Breast epithelium (tissue), 4 donors: ENCODE measurements at regions not wholly inside any gene's neighbourhood (a gene's known extent, or its start where the extent isn't known, plus 50 kb on each side); places are given as distances from the start of the nearest gene placed in this dataset.
A peak's percentile ranks its signal among the peaks of the same experiment; 100 is the strongest.

Experiments used
- DNase-seq, 2 donors: peaks; one replicate each; pipeline ENCODE4 v3.0.0-alpha.2; 2019; ENCODE audit warnings: low spot score in 2 of 2
- H3K27ac ChIP-seq, 2 donors: fragments of 200-600 bp; sonication (generic) in 1 of 2; one replicate each; pipeline ENCODE4 v1.5.1; 2016 to 2019; ENCODE audit warnings: mild to moderate bottlenecking in 1 of 2
- H3K27me3 ChIP-seq, 2 donors: fragments of 200-600 bp; sonication (generic) in 1 of 2; one replicate each; pipeline versions ENCODE4 v1.5.1 to v1.6.0; 2017 to 2019; ENCODE audit warnings: control low read depth in 1 of 2, mild to moderate bottlenecking in 1 of 2
- H3K36me3 ChIP-seq: fragments of 200-600 bp; one replicate; pipeline ENCODE4 v1.5.1; 2019
- H3K4me1 ChIP-seq, 2 donors: fragments of 200-600 bp; sonication (generic); one replicate each; pipeline ENCODE4 v1.5.1; 2016 to 2019; ENCODE audit warnings: control low read depth in 1 of 2
- H3K4me3 ChIP-seq, 3 donors: fragments of 200-600 bp; sonication (generic); 1 replicate in 2 of 3; 2 replicates in 1 of 3; pipeline ENCODE4 v1.5.1; 2016 to 2019; ENCODE audit warnings: mild to moderate bottlenecking in 3 of 3, moderate library complexity in 2 of 3
- H3K9me3 ChIP-seq, 2 donors: fragments of 200-600 bp; sonication (generic) in 1 of 2; one replicate each; pipeline ENCODE4 v1.5.1; 2016 to 2019; ENCODE audit warnings: control low read depth in 1 of 2
- CTCF ChIP-seq, 3 donors: fragments of 450-650 bp; IDR thresholded peaks; one replicate each; pipeline ENCODE4 v1.5.1; 2016 to 2017; ENCODE audit warnings: antibody characterized with exemption in 3 of 3, mild to moderate bottlenecking in 3 of 3, moderate library complexity in 3 of 3
- POLR2A ChIP-seq: fragments of 450-650 bp; IDR thresholded peaks from one replicate; pipeline ENCODE4 v1.6.1; 2016; ENCODE audit warnings: antibody characterized with exemption, mild to moderate bottlenecking, moderate library complexity
- POLR2AphosphoS5 ChIP-seq, 3 donors: sonication (generic); formaldehyde crosslinking; IDR thresholded peaks; one replicate each; pipeline ENCODE4 v1.6.1; 2017; ENCODE audit warnings: antibody characterized with exemption in 3 of 3
- intact Hi-C: fragments of 100-400 bp; cut with DNase I; formaldehyde crosslinking; loops from one replicate; pipeline ENCODE4 v1.15.1; 2023; ENCODE audit warnings: low total_unique reads

DNA sequence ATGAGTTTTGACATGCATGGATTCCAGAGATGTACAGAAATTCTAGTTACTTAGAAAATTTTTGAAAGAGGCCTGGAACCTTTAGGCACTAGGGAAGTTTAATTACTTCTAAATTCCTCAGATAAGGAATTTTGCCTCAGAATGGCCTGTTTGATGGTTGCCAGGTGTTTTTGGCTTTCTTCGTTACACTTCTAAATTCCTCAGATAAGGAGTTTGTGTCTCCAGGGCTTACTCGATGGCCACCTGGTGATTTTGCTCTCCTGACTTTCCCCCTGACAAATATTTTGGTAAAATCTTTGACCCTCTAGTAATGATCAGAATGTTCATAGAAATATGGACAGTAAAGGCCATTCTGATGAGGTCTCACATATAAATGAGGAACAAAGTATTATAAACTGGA is 64.3 kb downstream of the BEX3 start:
- Histone ChIP-seq H3K4me1 (no peaks in the 10 kb centered on the region), H3K36me3 (no peaks in the 10 kb centered on the region), H3K27me3 (peaks cover 0 to 36% of the 10 kb centered on the region in 2 donors), H3K4me3 (no peak overlapping the region), H3K27ac (no peak overlapping the region), H3K9me3 (no peaks in the 10 kb centered on the region)
- no peak for DNase-seq
- intact Hi-C loops: no loop called here
- no peak for TF ChIP-seq CTCF (IDR thresholded peaks at IDR 0.05)
- TF ChIP-seq POLR2A: no peak
- no peak for TF ChIP-seq POLR2AphosphoS5 (IDR thresholded peaks at IDR 0.05)

GRCh38 chrX:103441878-103442535 is 65.7 kb downstream of the BEX3 start:
- no peaks in the 10 kb centered on the region for H3K4me1 ChIP-seq
- no peaks in the 10 kb centered on the region for H3K9me3 ChIP-seq
- intact Hi-C loops: no loop called here
- peak in 1 of 2 donors; percentile 21 for DNase-seq
- TF ChIP-seq CTCF (IDR thresholded peaks at IDR 0.05) (no peak), POLR2A (no peak), POLR2AphosphoS5 (IDR thresholded peaks at IDR 0.05) (no peak)
- H3K27me3 ChIP-seq: peaks cover 0 to 33% of the 10 kb centered on the region in 2 donors
- peak overlapping the region; percentile 54 to 72 for H3K27ac ChIP-seq
- no peak overlapping the region for H3K4me3 ChIP-seq
- H3K36me3 ChIP-seq: no peaks in the 10 kb centered on the region

DNA sequence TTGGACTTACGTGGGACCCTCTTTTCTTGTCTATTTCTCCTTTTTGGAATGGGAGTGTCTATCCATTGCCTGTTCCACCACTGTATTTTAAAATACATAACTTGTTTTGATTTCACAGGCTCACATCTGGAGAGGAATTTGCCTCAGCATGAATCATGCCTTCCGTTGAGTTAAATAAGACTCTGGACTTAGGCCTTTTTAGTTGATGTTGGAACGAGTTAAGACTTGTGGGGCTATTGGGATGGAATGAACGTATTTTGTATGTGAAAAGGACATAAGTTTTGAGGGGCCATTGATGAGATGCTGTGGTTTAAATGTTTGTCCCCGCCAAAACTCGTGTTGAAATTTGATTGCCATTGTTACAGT is 66.2 kb downstream of the BEX3 start:
- no peak for DNase-seq
- intact Hi-C loops: no loop called here
- Histone ChIP-seq H3K27me3 (peaks cover 0 to 28% of the 10 kb centered on the region in 2 donors), H3K4me3 (no peak overlapping the region), H3K27ac (peak overlapping the region; percentile 54 to 72), H3K4me1 (no peaks in the 10 kb centered on the region), H3K36me3 (no peaks in the 10 kb centered on the region), H3K9me3 (no peaks in the 10 kb centered on the region)
- TF ChIP-seq CTCF (IDR thresholded peaks at IDR 0.05): no peak
- TF ChIP-seq POLR2A: no peak
- TF ChIP-seq POLR2AphosphoS5 (IDR thresholded peaks at IDR 0.05): no peak

DNA sequence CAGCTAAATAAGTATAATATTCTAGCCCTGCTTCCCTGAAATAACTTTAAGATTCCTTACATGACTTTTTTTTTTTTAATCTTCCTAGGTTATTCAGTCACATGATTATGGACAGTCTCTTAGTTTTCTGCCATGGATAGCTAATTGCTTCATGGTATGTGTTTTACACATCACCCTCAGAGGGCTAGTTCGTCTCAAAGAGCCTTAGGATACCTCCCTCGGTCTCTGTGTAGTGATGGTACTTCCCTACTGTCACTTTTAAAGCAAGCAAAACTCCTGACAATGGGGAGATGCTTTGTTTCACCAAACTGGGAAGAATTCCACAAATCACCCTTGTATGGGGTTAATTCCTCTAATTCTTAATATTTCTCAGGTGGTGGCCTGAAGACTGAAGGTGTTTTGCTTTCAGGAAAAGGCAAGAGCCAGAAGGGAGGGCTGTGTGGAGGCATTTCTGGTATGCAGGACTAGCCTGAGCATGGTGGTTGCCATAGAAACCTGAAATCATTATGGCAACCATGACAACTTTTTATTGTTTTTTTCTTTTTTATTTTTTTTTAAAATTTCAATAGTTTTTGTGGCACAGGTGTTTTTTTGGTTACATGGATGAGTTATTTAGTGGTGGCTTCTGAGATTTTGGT is 70.4 kb downstream of the BEX3 start:
- Histone ChIP-seq H3K36me3 (no peaks in the 10 kb centered on the region), H3K4me1 (no peaks in the 10 kb centered on the region), H3K27ac (no peak overlapping the region), H3K9me3 (peaks cover 7 to 19% of the 10 kb centered on the region in 2 donors), H3K4me3 (no peak overlapping the region), H3K27me3 (peaks cover 0 to 22% of the 10 kb centered on the region in 2 donors)
- intact Hi-C loops: no loop called here
- DNase-seq: peak in 1 of 2 donors; percentile 56
- no peak for TF ChIP-seq POLR2AphosphoS5 (IDR thresholded peaks at IDR 0.05)
- no peak for TF ChIP-seq POLR2A
- no peak for TF ChIP-seq CTCF (IDR thresholded peaks at IDR 0.05)
